MCF 10A (cell line): ENCODE measurements at regions not wholly inside any gene's neighbourhood (a gene's known extent, or its start where the extent isn't known, plus 50 kb on each side); places are given as distances from the start of the nearest gene placed in this dataset.
A peak's percentile ranks its signal among the peaks of the same experiment; 100 is the strongest.

ENCODE experiments used
- BruUV-seq: library from RNA; stranded (reverse); fragments of 400-500 nt; replicated peaks from 2 replicates; lab custom pipeline; 2021; lab: Mats Ljungman, UMichigan
- CTCF ChIA-PET: fragments of 300-600 bp; sonication (Branson Sonifier 250); formaldehyde crosslinking; extraction: SDS; loops from one replicate; lab custom pipeline; 2021; ENCODE audit warnings: antibody characterized with exemption, inconsistent platforms; lab: Yijun Ruan, JAX
- POLR2A ChIA-PET: fragments of 300-600, 350-650 bp; sonication (Branson Sonifier 250); formaldehyde crosslinking; extraction: SDS; loops from one replicate; lab custom pipeline; 2020; ENCODE audit warnings: antibody characterized with exemption, inconsistent platforms; lab: Yijun Ruan, JAX
- DNase-seq: peaks from one replicate; pipeline ENCODE4 v3.0.0-alpha.2; 2018; ENCODE audit not compliant: unreplicated experiment
- H3K27ac Mint-ChIP-seq: one replicate; pipeline ENCODE4 v1.8.0; 2022; ENCODE audit warnings: mild to moderate bottlenecking, low read depth, mixed read lengths; ENCODE audit not compliant: unreplicated experiment
- H3K27me3 Mint-ChIP-seq: one replicate; pipeline ENCODE4 v1.8.0; 2022; ENCODE audit warnings: mixed read lengths; ENCODE audit not compliant: insufficient read depth, unreplicated experiment
- H3K36me3 Mint-ChIP-seq: one replicate; pipeline ENCODE4 v1.8.0; 2022; ENCODE audit warnings: mild to moderate bottlenecking, moderate library complexity, mixed read lengths; ENCODE audit not compliant: insufficient read depth, unreplicated experiment
- H3K4me1 Mint-ChIP-seq: one replicate; pipeline ENCODE4 v1.8.0; 2022; ENCODE audit warnings: mixed read lengths; ENCODE audit not compliant: insufficient read depth, unreplicated experiment
- H3K4me3 Mint-ChIP-seq: one replicate; pipeline ENCODE4 v1.8.0; 2022; ENCODE audit warnings: mild to moderate bottlenecking, moderate library complexity, mixed read lengths; ENCODE audit not compliant: unreplicated experiment
- H3K9me3 Mint-ChIP-seq: one replicate; pipeline ENCODE4 v1.8.0; 2022; ENCODE audit warnings: mixed read lengths; ENCODE audit not compliant: unreplicated experiment
- CTCF ChIP-seq: fragments of 200-600 bp; IDR thresholded peaks from one replicate; pipeline ENCODE4 v1.8.0; 2022; ENCODE audit warnings: antibody characterized with exemption, mild to moderate bottlenecking; ENCODE audit not compliant: unreplicated experiment
- intact Hi-C: fragments of 100-400 bp; cut with micrococcal nuclease; formaldehyde crosslinking; loops from 2 replicates; pipeline ENCODE4 v1.14.1; 2022

- CTCF ChIA-PET: interaction anchor here (0.6 kb wide), 1 partner anchor 648 kb away, joined by 3 read pairs; no protein-coding TSS in a partner anchor
- no TSS peak for BruUV-seq
Observed at GRCh38 chr10:121241337-121241736, 356.9 kb downstream of the FGFR2 start.

GRCh38 chr10:121242741-121243608 lies 355.3 kb downstream of the FGFR2 start:
- H3K27me3 Mint-ChIP-seq: no peaks in the 10 kb centered on the region
- POLR2A ChIA-PET: interaction anchor here (1.1 kb wide), 1 partner anchor 10 kb away, joined by 3 read pairs; no protein-coding TSS in a partner anchor
- TF ChIP-seq CTCF: no peak
- intact Hi-C loops: no loop called here
- no peaks in the 10 kb centered on the region for H3K36me3 Mint-ChIP-seq
- no TSS peak for BruUV-seq
- H3K9me3 Mint-ChIP-seq: no peaks in the 10 kb centered on the region
- H3K4me1 Mint-ChIP-seq: peaks cover 11% of the 10 kb centered on the region
- no peak overlapping the region for H3K4me3 Mint-ChIP-seq
- no peak overlapping the region for H3K27ac Mint-ChIP-seq
- no peak for DNase-seq
- CTCF ChIA-PET: interaction anchor here (1.4 kb wide), 1 partner anchor 9 kb away, joined by 4 read pairs; no protein-coding TSS in a partner anchor

More at GRCh38 chr10:121241337-121241736, 356.9 kb downstream of the FGFR2 start:
- Mint-ChIP-seq H3K4me3 (no peak overlapping the region), H3K36me3 (no peaks in the 10 kb centered on the region), H3K9me3 (no peaks in the 10 kb centered on the region), H3K27me3 (no peaks in the 10 kb centered on the region), H3K27ac (no peak overlapping the region), H3K4me1 (peaks cover 11% of the 10 kb centered on the region)
- DNase-seq: no peak
- intact Hi-C loops: no loop called here
- POLR2A ChIA-PET: interaction anchor here (0.7 kb wide), 2 partner anchors 19 to 415 kb away, joined by 3 read pairs; no protein-coding TSS in a partner anchor
- TF ChIP-seq CTCF: no peak

- Mint-ChIP-seq H3K4me1 (peaks cover 11% of the 10 kb centered on the region), H3K27me3 (no peaks in the 10 kb centered on the region), H3K27ac (no peak overlapping the region), H3K4me3 (no peak overlapping the region), H3K36me3 (no peaks in the 10 kb centered on the region), H3K9me3 (no peaks in the 10 kb centered on the region)
- intact Hi-C loops: no loop called here
- POLR2A ChIA-PET: interaction anchor here (1.1 kb wide), 1 partner anchor 9 kb away, joined by 3 read pairs; no protein-coding TSS in a partner anchor
- TF ChIP-seq CTCF: no peak
- peak; percentile 10 for DNase-seq
- CTCF ChIA-PET: interaction anchor here (1.4 kb wide), 1 partner anchor 8 kb away, joined by 4 read pairs; no protein-coding TSS in a partner anchor
- no TSS peak for BruUV-seq
Observed at GRCh38 chr10:121243609-121244241, 354.5 kb downstream of the FGFR2 start.

DNA sequence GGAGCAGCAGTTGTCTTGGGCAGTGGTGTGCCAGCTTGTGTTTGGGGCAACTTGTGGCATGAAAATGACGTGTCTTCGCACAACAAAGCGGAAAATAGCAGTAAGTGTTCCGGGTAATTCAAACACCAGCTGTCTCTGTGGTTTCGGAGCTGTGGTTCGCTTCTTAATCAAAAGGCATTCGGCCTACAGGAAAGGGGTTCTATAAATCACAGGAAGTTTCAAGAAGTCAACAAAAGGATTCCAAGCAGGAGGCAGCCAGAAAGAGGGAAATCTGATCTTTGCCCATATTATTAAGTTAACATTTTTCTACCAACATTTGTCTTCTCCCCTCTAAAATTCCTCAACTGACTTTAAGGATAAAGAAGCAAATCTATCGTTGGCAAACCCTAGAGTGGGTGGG lies 353.4 kb downstream of the FGFR2 start:
- H3K4me1 Mint-ChIP-seq: peaks cover 11% of the 10 kb centered on the region
- intact Hi-C loops: no loop called here
- ChIA-PET POLR2A (no interaction called here), CTCF (no interaction called here)
- H3K4me3 Mint-ChIP-seq: no peak overlapping the region
- no peaks in the 10 kb centered on the region for H3K36me3 Mint-ChIP-seq
- H3K9me3 Mint-ChIP-seq: no peaks in the 10 kb centered on the region
- BruUV-seq: no TSS peak
- DNase-seq: no peak
- no peak overlapping the region for H3K27ac Mint-ChIP-seq
- TF ChIP-seq CTCF: no peak
- H3K27me3 Mint-ChIP-seq: no peaks in the 10 kb centered on the region
